Parathyroid adenoma (tissue), 2 donors: ENCODE measurements at regions not wholly inside any gene's neighbourhood (a gene's known extent, or its start where the extent isn't known, plus 50 kb on each side); places are given as distances from the start of the nearest gene placed in this dataset.

Experiments
- H2AFZ ChIP-seq: fragments of 300-600 bp; sonication (generic); one replicate; pipeline ENCODE4 v1.7.0; 2017; ENCODE audit warnings: antibody characterized with exemption, mild to moderate bottlenecking
- H3K27ac ChIP-seq: fragments of 300-600 bp; sonication (generic); one replicate; pipeline ENCODE4 v1.7.0; 2017
- H3K27me3 ChIP-seq: fragments of 300-600 bp; sonication (generic); one replicate; pipeline ENCODE4 v1.7.0; 2017; ENCODE audit warnings: low read length; ENCODE audit not compliant: control insufficient read depth, insufficient read depth
- H3K36me3 ChIP-seq: fragments of 300-600 bp; sonication (generic); one replicate; pipeline ENCODE4 v1.7.0; 2017; ENCODE audit warnings: low read length; ENCODE audit not compliant: control insufficient read depth, insufficient read depth
- H3K4me1 ChIP-seq: fragments of 300-600 bp; sonication (generic); one replicate; pipeline ENCODE4 v1.7.0; 2017; ENCODE audit warnings: control low read depth
- H3K4me2 ChIP-seq: fragments of 300-600 bp; sonication (generic); one replicate; pipeline ENCODE4 v1.7.0; 2017; ENCODE audit warnings: low read length
- H3K4me3 ChIP-seq: fragments of 300-600 bp; sonication (generic); one replicate; pipeline ENCODE4 v1.7.0; 2017; ENCODE audit warnings: low read depth, low read length
- H3K79me2 ChIP-seq: fragments of 300-600 bp; sonication (generic); one replicate; pipeline ENCODE4 v1.7.0; 2017; ENCODE audit warnings: control low read depth
- H3K9ac ChIP-seq: fragments of 300-600 bp; sonication (generic); one replicate; pipeline ENCODE4 v1.7.0; 2017; ENCODE audit warnings: mild to moderate bottlenecking
- H3K9me3 ChIP-seq: fragments of 300-600 bp; sonication (generic); one replicate; pipeline ENCODE4 v1.7.0; 2017; ENCODE audit warnings: low read length; ENCODE audit not compliant: control insufficient read depth
- TF ChIP-seq, protein P1 (sequence below): fragments of 300-600 bp; sonication (generic); IDR thresholded peaks from one replicate; pipeline ENCODE4 v1.7.0; 2017; ENCODE audit warnings: antibody characterized with exemption, mild to moderate bottlenecking
- donor health status: primary hyperparathyroidism.

DNA sequence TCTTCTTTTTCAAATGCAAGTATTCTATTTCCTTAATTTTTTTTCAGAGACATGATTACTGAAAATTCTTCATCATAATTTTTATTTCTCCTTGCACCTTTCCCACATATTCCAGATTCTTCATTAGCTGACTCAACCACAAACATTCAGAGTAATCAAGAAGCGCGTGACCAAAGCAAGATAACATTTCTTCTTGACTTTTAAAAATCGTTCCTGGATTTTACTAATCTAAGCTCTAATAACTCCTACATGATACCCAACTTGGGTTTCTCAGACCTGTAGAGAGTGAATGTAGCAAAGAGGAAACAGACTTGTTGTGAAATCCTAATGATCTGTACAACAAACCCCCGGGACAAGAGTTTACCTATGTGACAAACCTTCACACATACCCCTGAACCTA lies 615.0 kb downstream of the TMA16 start:
- Histone ChIP-seq H3K79me2 (no peaks in the 10 kb centered on the region), H3K4me2 (no peak overlapping the region)

DNA sequence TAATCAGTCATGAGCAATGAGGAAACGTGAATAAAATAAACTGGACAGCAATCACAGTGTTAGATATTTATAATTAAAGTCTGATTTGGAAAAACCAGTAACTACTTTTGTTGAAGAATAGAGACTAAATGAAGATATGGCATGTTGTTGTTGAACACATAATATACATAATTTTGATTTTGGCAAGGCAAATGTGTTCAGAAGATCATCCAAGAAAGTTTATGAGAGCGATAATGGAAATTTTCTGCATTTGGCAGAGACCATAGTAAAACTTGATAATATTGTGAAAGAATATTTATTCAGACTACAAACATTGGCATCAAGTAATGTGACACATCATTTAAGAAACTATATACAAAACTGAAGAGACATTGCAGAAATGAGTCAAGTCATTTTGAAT lies 620.7 kb downstream of the TMA16 start:
- Histone ChIP-seq H3K4me1 (no peaks in the 10 kb centered on the region), H3K79me2 (no peaks in the 10 kb centered on the region), H3K9me3 (no peaks in the 10 kb centered on the region), H3K27ac (no peak overlapping the region), H3K36me3 (no peaks in the 10 kb centered on the region), H3K9ac (no peak overlapping the region), H2AFZ (no peak overlapping the region), H3K4me2 (no peak overlapping the region), H3K27me3 (no peaks in the 10 kb centered on the region), H3K4me3 (no peak overlapping the region)
- TF ChIP-seq, protein P1, sequence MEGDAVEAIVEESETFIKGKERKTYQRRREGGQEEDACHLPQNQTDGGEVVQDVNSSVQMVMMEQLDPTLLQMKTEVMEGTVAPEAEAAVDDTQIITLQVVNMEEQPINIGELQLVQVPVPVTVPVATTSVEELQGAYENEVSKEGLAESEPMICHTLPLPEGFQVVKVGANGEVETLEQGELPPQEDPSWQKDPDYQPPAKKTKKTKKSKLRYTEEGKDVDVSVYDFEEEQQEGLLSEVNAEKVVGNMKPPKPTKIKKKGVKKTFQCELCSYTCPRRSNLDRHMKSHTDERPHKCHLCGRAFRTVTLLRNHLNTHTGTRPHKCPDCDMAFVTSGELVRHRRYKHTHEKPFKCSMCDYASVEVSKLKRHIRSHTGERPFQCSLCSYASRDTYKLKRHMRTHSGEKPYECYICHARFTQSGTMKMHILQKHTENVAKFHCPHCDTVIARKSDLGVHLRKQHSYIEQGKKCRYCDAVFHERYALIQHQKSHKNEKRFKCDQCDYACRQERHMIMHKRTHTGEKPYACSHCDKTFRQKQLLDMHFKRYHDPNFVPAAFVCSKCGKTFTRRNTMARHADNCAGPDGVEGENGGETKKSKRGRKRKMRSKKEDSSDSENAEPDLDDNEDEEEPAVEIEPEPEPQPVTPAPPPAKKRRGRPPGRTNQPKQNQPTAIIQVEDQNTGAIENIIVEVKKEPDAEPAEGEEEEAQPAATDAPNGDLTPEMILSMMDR, result no peak

More for the DNA sequence above, 615.0 kb downstream of the TMA16 start:
- TF ChIP-seq, protein P1, result no peak
- Histone ChIP-seq H3K9ac (no peak overlapping the region), H3K36me3 (no peaks in the 10 kb centered on the region), H3K4me1 (no peaks in the 10 kb centered on the region), H3K4me3 (no peak overlapping the region), H3K27ac (no peak overlapping the region), H2AFZ (no peak overlapping the region), H3K9me3 (no peaks in the 10 kb centered on the region), H3K27me3 (no peaks in the 10 kb centered on the region)

DNA sequence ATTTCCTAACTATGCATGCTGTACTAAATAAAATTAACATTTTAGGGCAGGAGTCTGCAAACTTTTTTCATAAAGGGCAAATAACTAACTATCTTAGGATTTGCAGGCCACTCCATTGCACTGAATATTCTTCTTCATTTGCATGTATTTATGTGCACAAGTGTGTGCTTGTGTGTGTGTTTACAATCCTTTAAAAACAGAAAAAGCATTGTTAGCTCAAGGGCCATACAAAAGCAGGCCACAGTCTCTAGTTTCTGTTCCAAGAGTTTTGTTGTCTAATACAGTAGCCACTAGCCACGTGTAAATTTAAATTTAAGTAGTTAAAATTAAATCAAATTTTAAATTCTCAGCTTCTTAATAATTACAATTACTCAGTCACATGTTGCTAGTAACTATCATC lies 621.8 kb downstream of the TMA16 start:
- Histone ChIP-seq H3K4me2 (no peak overlapping the region), H3K9me3 (no peaks in the 10 kb centered on the region), H2AFZ (no peak overlapping the region), H3K27me3 (no peaks in the 10 kb centered on the region), H3K79me2 (no peaks in the 10 kb centered on the region), H3K27ac (no peak overlapping the region), H3K4me3 (no peak overlapping the region), H3K36me3 (no peaks in the 10 kb centered on the region), H3K9ac (no peak overlapping the region), H3K4me1 (no peaks in the 10 kb centered on the region)
- TF ChIP-seq, protein P1, result no peak

DNA sequence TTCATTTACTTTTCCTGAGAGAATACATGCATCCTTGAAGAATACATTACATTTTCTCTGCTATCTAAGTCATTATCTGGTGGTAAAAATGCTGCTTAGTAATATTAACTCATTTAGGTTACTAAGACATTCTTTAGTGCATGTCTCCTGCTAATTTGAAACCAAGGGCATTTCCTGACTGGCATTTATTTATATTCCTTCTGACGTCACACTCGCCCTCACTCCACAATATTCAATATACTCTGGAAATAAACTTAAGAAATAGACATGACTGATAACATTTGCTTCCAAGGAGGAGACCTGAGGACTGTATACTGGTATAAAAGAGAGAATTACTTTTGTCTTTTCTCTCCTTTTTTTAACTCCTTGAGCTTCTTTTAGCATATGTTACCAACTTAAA lies 619.5 kb upstream of the SMIM31 start:
- no peak overlapping the region for H2AFZ ChIP-seq
- H3K4me3 ChIP-seq, result no peak overlapping the region
- no peak overlapping the region for H3K4me2 ChIP-seq
- H3K9ac ChIP-seq, result no peak overlapping the region
- H3K9me3 ChIP-seq, result no peaks in the 10 kb centered on the region
- no peaks in the 10 kb centered on the region for H3K36me3 ChIP-seq
- no peak overlapping the region for H3K27ac ChIP-seq
- no peaks in the 10 kb centered on the region for H3K27me3 ChIP-seq
- H3K79me2 ChIP-seq, result no peaks in the 10 kb centered on the region
- H3K4me1 ChIP-seq, result no peaks in the 10 kb centered on the region
- TF ChIP-seq, protein P1, result no peak

DNA sequence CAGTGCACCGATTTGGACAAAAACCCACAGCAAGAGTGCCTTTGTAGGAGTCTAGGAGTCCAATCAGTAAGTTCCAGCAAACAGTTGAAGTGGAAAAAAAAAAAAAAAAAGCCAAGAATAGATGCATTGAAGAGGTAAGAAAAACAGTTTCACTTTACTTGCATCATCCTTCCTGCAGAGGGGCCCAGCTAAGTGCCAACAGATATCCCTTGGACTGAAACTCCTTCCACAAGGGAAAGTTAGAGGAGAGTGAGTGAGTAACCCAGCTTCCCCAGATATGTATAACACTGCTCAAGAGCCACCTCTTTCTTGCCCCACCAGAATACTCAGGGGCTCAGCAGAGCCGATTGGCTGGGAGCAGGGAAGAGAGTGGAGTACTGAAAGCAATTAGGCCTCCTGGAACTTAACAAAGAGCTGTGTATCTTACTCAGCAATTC lies 617.7 kb upstream of the SMIM31 start:
- no peaks in the 10 kb centered on the region for H3K27me3 ChIP-seq
- H3K4me1 ChIP-seq, result no peaks in the 10 kb centered on the region
- no peak overlapping the region for H2AFZ ChIP-seq
- no peaks in the 10 kb centered on the region for H3K36me3 ChIP-seq
- no peak overlapping the region for H3K9ac ChIP-seq
- TF ChIP-seq, protein P1, result no peak
- H3K4me2 ChIP-seq, result no peak overlapping the region
- H3K79me2 ChIP-seq, result no peaks in the 10 kb centered on the region
- no peak overlapping the region for H3K27ac ChIP-seq
- no peaks in the 10 kb centered on the region for H3K9me3 ChIP-seq
- no peak overlapping the region for H3K4me3 ChIP-seq
